ENCODE measurements at regions not wholly inside any gene's neighbourhood (a gene's known extent, or its start where the extent isn't known, plus 50 kb on each side); places are given as distances from the start of the nearest gene placed in this dataset.

- DNase-seq (ENCODE audit: insufficient read length, low spot score) (no peak), FAIRE-seq (no peak)
- TF ChIP-seq POLR2A (IDR thresholded peaks at IDR 0.05; ENCODE audit: low read depth, low read length) (no peak), PAX5 (IDR thresholded peaks at IDR 0.05; ENCODE audit: insufficient read depth, low read length, severe bottlenecking) (no peak), POLR2AphosphoS5 (IDR thresholded peaks at IDR 0.05; ENCODE audit: low read depth, low read length) (no peak), TAF1 (IDR thresholded peaks at IDR 0.05; ENCODE audit: low read depth, low read length) (no peak), POU2F2 (IDR thresholded peaks at IDR 0.05; ENCODE audit: low read depth, low read length) (no peak), SPI1 (IDR thresholded peaks at IDR 0.05; ENCODE audit: low read depth, low read length) (no peak)
Measured at GRCh38 chr5:115418788-115419187, 122.3 kb upstream of the CCDC112 start.

DNA sequence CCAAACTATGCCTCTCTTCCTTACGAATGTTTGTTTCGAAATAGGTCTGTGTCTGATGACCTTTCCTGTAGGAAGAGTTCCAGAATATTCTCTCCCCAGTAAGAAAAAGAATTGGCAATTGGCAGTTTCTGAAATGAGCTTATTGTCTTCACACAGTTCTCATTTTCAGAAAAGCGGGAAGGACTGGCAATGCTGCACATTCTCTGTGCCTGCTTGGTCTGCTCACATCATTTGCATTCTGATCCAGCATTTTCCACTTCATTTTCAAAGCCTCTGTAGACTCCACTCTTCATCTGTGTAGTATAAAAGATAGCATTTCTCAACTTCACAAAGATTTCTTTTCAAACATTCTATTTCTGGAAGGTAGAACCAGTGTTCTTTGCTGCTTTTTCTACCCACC lies 120.6 kb upstream of the CCDC112 start:
- no peak for TF ChIP-seq PAX5 (IDR thresholded peaks at IDR 0.05; ENCODE audit: insufficient read depth, low read length, severe bottlenecking)
- DNase-seq (ENCODE audit: insufficient read length, low spot score) (no peak), FAIRE-seq (no peak)

DNA sequence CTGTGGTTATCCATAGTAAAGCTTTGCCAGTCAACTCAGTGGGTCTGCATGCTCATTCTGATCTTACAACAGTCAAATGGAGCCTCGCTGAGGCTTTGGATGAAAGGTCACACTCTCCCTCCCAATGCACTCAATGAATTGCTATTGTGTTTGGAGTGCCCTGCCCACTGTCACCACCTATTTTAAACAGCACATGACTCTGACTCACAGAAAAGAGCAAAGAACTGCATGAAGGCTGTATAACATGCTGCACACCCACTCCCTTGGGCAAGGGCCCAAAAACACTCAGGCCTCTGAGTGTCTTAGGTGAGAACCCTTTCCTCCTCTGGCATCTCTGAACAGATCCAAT lies 118.7 kb upstream of the CCDC112 start:
- DNase-seq (ENCODE audit: insufficient read length, low spot score), result no peak
- FAIRE-seq, result no peak
- TF ChIP-seq PAX5 (IDR thresholded peaks at IDR 0.05; ENCODE audit: insufficient read depth, low read length, severe bottlenecking) (no peak), POLR2AphosphoS5 (IDR thresholded peaks at IDR 0.05; ENCODE audit: low read depth, low read length) (no peak), SPI1 (IDR thresholded peaks at IDR 0.05; ENCODE audit: low read depth, low read length) (no peak), POU2F2 (IDR thresholded peaks at IDR 0.05; ENCODE audit: low read depth, low read length) (no peak), POLR2A (IDR thresholded peaks at IDR 0.05; ENCODE audit: low read depth, low read length) (no peak), TAF1 (IDR thresholded peaks at IDR 0.05; ENCODE audit: low read depth, low read length) (no peak)

DNA sequence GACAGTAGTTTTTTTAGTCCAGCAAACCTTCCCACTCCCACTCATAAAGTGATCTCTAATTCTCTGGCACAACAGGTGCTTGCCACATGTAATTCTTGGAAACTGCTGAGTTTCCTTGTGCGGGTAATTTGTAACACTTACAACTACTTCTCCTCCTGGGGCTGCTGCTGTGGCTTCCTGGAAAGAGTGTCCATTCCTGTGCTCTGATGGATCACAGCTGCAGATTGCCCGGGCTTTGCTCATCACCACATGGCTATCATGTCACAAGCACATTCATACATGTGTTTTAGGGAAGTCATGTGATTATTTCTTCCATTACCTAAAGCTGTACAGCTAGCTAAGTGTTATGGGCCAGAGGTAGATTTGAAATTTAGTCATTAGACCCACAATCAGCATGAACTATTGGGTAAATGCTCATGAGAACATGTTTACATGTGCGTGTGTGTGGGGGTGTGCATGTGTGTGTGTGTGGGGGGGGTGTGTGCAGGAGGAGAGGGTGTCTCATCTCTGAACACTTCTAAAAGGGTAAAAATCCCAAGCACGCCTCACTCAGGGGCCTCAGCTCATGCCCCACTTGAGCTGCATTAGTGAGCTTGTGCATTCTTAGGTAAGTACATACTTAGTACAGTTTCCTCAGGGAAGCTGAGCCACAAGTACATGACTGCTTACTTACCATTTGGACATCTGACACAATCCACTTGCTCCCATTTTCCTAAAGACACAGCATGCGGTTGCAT lies 118.1 kb upstream of the CCDC112 start:
- FAIRE-seq, result no peak
- DNase-seq (ENCODE audit: insufficient read length, low spot score), result no peak
- TF ChIP-seq TAF1 (IDR thresholded peaks at IDR 0.05; ENCODE audit: low read depth, low read length), result no peak
- no peak for TF ChIP-seq PAX5 (IDR thresholded peaks at IDR 0.05; ENCODE audit: insufficient read depth, low read length, severe bottlenecking)
- TF ChIP-seq POLR2AphosphoS5 (IDR thresholded peaks at IDR 0.05; ENCODE audit: low read depth, low read length), result no peak
- no peak for TF ChIP-seq SPI1 (IDR thresholded peaks at IDR 0.05; ENCODE audit: low read depth, low read length)
- TF ChIP-seq POU2F2 (IDR thresholded peaks at IDR 0.05; ENCODE audit: low read depth, low read length), result no peak
- no peak for TF ChIP-seq POLR2A (IDR thresholded peaks at IDR 0.05; ENCODE audit: low read depth, low read length)

GRCh38 chr5:115413651-115414050 lies 117.2 kb upstream of the CCDC112 start:
- FAIRE-seq (no peak), DNase-seq (ENCODE audit: insufficient read length, low spot score) (no peak)
- no peak for TF ChIP-seq TAF1 (IDR thresholded peaks at IDR 0.05; ENCODE audit: low read depth, low read length)
- no peak for TF ChIP-seq PAX5 (IDR thresholded peaks at IDR 0.05; ENCODE audit: insufficient read depth, low read length, severe bottlenecking)
- no peak for TF ChIP-seq POLR2AphosphoS5 (IDR thresholded peaks at IDR 0.05; ENCODE audit: low read depth, low read length)
- no peak for TF ChIP-seq SPI1 (IDR thresholded peaks at IDR 0.05; ENCODE audit: low read depth, low read length)
- TF ChIP-seq POLR2A (IDR thresholded peaks at IDR 0.05; ENCODE audit: low read depth, low read length), result no peak
- TF ChIP-seq POU2F2 (IDR thresholded peaks at IDR 0.05; ENCODE audit: low read depth, low read length), result no peak

GRCh38 chr5:115409094-115409493 lies 112.6 kb upstream of the CCDC112 start:
- no peak for FAIRE-seq
- no peak for DNase-seq (ENCODE audit: insufficient read length, low spot score)
- no peak for TF ChIP-seq TAF1 (IDR thresholded peaks at IDR 0.05; ENCODE audit: low read depth, low read length)
- TF ChIP-seq POLR2A (IDR thresholded peaks at IDR 0.05; ENCODE audit: low read depth, low read length), result no peak
- TF ChIP-seq PAX5 (IDR thresholded peaks at IDR 0.05; ENCODE audit: insufficient read depth, low read length, severe bottlenecking), result no peak
- no peak for TF ChIP-seq SPI1 (IDR thresholded peaks at IDR 0.05; ENCODE audit: low read depth, low read length)
- TF ChIP-seq POLR2AphosphoS5 (IDR thresholded peaks at IDR 0.05; ENCODE audit: low read depth, low read length), result no peak

DNA sequence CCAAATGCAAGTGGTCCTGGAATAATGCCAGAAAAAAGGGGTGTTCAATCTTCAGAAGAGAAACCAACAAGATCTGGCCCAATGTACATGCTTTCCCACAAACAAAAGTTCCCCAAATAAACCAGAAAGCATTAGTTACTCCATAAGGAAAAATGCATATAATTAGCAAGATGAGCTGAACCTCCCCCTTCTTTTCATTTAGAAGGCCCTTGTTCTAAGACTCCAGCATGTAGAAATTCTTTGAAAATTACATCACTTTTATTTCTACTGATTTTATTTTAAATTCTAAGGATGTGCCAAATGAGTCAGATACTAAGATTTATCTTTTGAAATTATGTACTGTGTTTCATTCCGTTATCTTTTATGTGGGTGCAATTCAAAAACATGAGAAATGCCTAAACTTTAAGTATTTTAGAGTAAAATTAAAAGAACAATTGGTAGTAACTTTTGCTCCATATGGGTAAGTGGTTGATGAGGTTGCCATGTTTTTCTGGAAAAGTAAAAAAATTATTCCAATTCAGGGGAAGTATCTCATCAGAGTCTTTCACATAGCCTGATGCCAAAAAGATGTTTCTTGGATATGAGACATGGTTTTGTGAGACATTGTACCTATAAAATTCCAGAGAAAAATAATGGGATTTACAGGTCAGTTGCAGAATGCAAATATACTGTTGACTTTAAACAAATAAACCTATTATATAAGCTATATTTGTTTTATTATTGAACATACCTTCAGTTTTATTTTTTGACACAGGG lies 106.5 kb upstream of the CCDC112 start:
- DNase-seq (ENCODE audit: insufficient read length, low spot score) (no peak), FAIRE-seq (no peak)
- TF ChIP-seq POLR2A (IDR thresholded peaks at IDR 0.05; ENCODE audit: low read depth, low read length) (no peak), POU2F2 (IDR thresholded peaks at IDR 0.05; ENCODE audit: low read depth, low read length) (no peak), POLR2AphosphoS5 (IDR thresholded peaks at IDR 0.05; ENCODE audit: low read depth, low read length) (no peak), SPI1 (IDR thresholded peaks at IDR 0.05; ENCODE audit: low read depth, low read length) (no peak), TAF1 (IDR thresholded peaks at IDR 0.05; ENCODE audit: low read depth, low read length) (no peak), PAX5 (IDR thresholded peaks at IDR 0.05; ENCODE audit: insufficient read depth, low read length, severe bottlenecking) (no peak)

DNA sequence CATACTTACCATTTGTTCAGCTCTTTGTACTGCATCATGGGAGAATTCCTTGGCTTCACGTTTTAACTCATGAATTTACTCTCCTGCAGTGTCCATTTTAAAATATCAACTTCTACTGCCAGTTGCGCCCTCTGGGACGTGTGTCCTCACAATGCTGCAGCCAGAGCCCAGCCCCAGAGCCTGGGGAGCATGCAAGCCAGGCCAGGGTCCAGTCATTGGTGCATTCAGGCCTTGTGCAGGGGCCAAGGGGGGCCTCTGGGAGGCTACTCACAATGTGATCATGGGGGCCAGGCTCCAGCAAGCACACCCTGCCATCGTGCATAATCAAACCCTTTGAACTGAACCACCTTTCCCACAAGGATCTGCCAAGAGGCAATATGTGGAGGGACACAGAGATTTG lies 105.6 kb upstream of the CCDC112 start:
- DNase-seq (ENCODE audit: insufficient read length, low spot score), result no peak
- FAIRE-seq, result no peak
- no peak for TF ChIP-seq POLR2AphosphoS5 (IDR thresholded peaks at IDR 0.05; ENCODE audit: low read depth, low read length)
- TF ChIP-seq TAF1 (IDR thresholded peaks at IDR 0.05; ENCODE audit: low read depth, low read length), result no peak
- no peak for TF ChIP-seq POLR2A (IDR thresholded peaks at IDR 0.05; ENCODE audit: low read depth, low read length)
- no peak for TF ChIP-seq SPI1 (IDR thresholded peaks at IDR 0.05; ENCODE audit: low read depth, low read length)
- no peak for TF ChIP-seq POU2F2 (IDR thresholded peaks at IDR 0.05; ENCODE audit: low read depth, low read length)
- no peak for TF ChIP-seq PAX5 (IDR thresholded peaks at IDR 0.05; ENCODE audit: insufficient read depth, low read length, severe bottlenecking)

- no peak for DNase-seq (ENCODE audit: insufficient read length, low spot score)
- no peak for TF ChIP-seq POLR2AphosphoS5 (IDR thresholded peaks at IDR 0.05; ENCODE audit: low read depth, low read length)
- TF ChIP-seq POLR2A (IDR thresholded peaks at IDR 0.05; ENCODE audit: low read depth, low read length), result no peak
- no peak for TF ChIP-seq TAF1 (IDR thresholded peaks at IDR 0.05; ENCODE audit: low read depth, low read length)
- no peak for TF ChIP-seq POU2F2 (IDR thresholded peaks at IDR 0.05; ENCODE audit: low read depth, low read length)
- TF ChIP-seq PAX5 (IDR thresholded peaks at IDR 0.05; ENCODE audit: insufficient read depth, low read length, severe bottlenecking), result no peak
- no peak for TF ChIP-seq SPI1 (IDR thresholded peaks at IDR 0.05; ENCODE audit: low read depth, low read length)
- FAIRE-seq, result no peak
Measured at GRCh38 chr5:115398719-115399118, 102.3 kb upstream of the CCDC112 start.
